T-cell (primary cell): ENCODE measurements at regions not wholly inside any gene's neighbourhood (a gene's known extent, or its start where the extent isn't known, plus 50 kb on each side); places are given as distances from the start of the nearest gene placed in this dataset.

ENCODE experiments used
- ATAC-seq, 4 experiments: fragments of 200-7000 bp in 3 of 4; fragments of 150-1000 bp in 1 of 4; cut with Tn5 transposase; replicated peaks in 1 of 4; 1 replicate in 3 of 4; 2 replicates in 1 of 4; pipeline ENCODE4 v1.10.0; 2021; ENCODE audit warnings: moderate library complexity in 3 of 4, mild to moderate bottlenecking in 2 of 4, moderate number of reproducible peaks in 1 of 4
- CTCF ChIA-PET, 2 donors: fragments of 300-600 bp; sonication (Branson Sonifier 250); formaldehyde crosslinking; loops; one replicate each; lab custom pipeline; 2022; ENCODE audit warnings: antibody characterized with exemption in 2 of 2; lab: Charles Lee
- POLR2A ChIA-PET, 2 donors: fragments of 300-600 bp; sonication (Branson Sonifier 250); formaldehyde crosslinking; loops; one replicate each; lab custom pipeline; 2022; ENCODE audit warnings: antibody characterized with exemption in 2 of 2; lab: Charles Lee
- DNase-seq, 35 experiments: peaks; one replicate each; pipeline versions ENCODE4 v3.0.0 to v3.0.0-alpha.2; 2013 to 2023
- H3K27ac ChIP-seq: one replicate; pipeline ENCODE4 v1.5.1; 2013; ENCODE audit warnings: low read length
- H3K27me3 ChIP-seq, 2 experiments: replicated peaks in 1 of 2; 1 replicate in 1 of 2; 2 replicates in 1 of 2; pipeline versions ENCODE4 v1.6.1 to v1.7.0; 2013; ENCODE audit warnings: low read length in 1 of 2, mixed read lengths in 1 of 2; ENCODE audit not compliant: control insufficient read depth in 2 of 2, insufficient read depth in 2 of 2; ENCODE audit errors: extremely low read depth in 1 of 2
- H3K36me3 ChIP-seq, 2 donors: 1 replicate in 1 of 2; 2 replicates in 1 of 2; pipeline versions ENCODE4 v1.6.1 to v1.7.0; 2013; ENCODE audit warnings: low read length in 1 of 2; ENCODE audit not compliant: control insufficient read depth in 2 of 2, insufficient read depth in 1 of 2; ENCODE audit errors: extremely low read depth in 1 of 2
- H3K4me1 ChIP-seq, 2 experiments: 1 replicate in 1 of 2; 2 replicates in 1 of 2; pipeline versions ENCODE4 v1.6.1 to v1.7.0; 2013; ENCODE audit warnings: low read length in 2 of 2, mixed read lengths in 1 of 2; ENCODE audit not compliant: insufficient read depth in 2 of 2, control insufficient read depth in 1 of 2; ENCODE audit errors: extremely low read depth in 1 of 2
- H3K4me3 ChIP-seq, 2 donors: 1 replicate in 1 of 2; 2 replicates in 1 of 2; pipeline versions ENCODE4 v1.5.1 to v1.7.0; 2013; ENCODE audit warnings: mild to moderate bottlenecking in 2 of 2, low read length in 1 of 2, moderate library complexity in 1 of 2; ENCODE audit not compliant: control insufficient read depth in 1 of 2; ENCODE audit errors: extremely low read depth in 1 of 2
- H3K9me3 ChIP-seq: 2 replicates; pipeline ENCODE4 v1.7.0; 2013
- H3K27ac Mint-ChIP-seq, 2 donors: one replicate each; pipeline ENCODE4 v1.8.0; 2020 to 2021; ENCODE audit warnings: mild to moderate bottlenecking in 2 of 2, mixed read lengths in 2 of 2
- H3K27me3 Mint-ChIP-seq, 2 donors: one replicate each; pipeline ENCODE4 v1.8.0; 2021 to 2022; ENCODE audit warnings: mixed read lengths in 2 of 2
- H3K36me3 Mint-ChIP-seq: one replicate; pipeline ENCODE4 v1.8.0; 2021; ENCODE audit warnings: mixed read lengths
- H3K4me1 Mint-ChIP-seq, 3 donors: one replicate each; pipeline ENCODE4 v1.8.0; 2020 to 2022; ENCODE audit warnings: mixed read lengths in 3 of 3, mild to moderate bottlenecking in 1 of 3
- H3K4me3 Mint-ChIP-seq, 3 donors: one replicate each; pipeline ENCODE4 v1.8.0; 2020 to 2022; ENCODE audit warnings: mild to moderate bottlenecking in 3 of 3, mixed read lengths in 3 of 3, moderate library complexity in 3 of 3
- H3K9me3 Mint-ChIP-seq, 3 donors: one replicate each; pipeline ENCODE4 v1.8.0; 2020 to 2022; ENCODE audit warnings: mixed read lengths in 3 of 3
- WGBS: methylation state at CpG from one replicate; pipeline ENCODE4 v1.1.5; 2013; ENCODE audit warnings: missing lambda C conversion rate; ENCODE audit not compliant: insufficient coverage; 5-methylcytosine and 5-hydroxymethylcytosine counted together

DNA sequence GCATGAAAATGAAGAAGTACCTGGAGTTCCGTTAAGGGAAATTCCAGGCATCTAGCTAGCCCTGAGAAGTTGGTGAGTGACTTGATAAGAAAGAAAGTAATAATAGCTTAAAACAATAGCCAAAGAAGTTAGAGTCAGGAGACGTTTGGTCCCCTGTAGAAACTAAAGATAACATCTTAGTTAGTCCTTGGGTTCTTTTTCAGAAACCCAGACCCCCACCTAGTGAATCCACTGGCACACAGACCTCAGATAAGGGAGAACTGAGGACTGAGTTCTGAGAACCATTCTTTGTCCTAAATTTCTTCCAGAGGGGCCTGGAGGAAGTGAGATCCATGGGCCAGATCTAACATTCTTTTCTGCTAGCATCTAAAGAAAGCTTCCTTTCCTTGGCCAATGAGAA is 335.4 kb downstream of the SLC4A3 start:
- no peaks in the 10 kb centered on the region for H3K36me3 Mint-ChIP-seq
- no peak for ATAC-seq
- peaks cover 0 to 2% (median 0%) of the 10 kb centered on the region in 3 donors for H3K9me3 Mint-ChIP-seq
- Histone ChIP-seq H3K4me1 (no peaks in the 10 kb centered on the region), H3K27me3 (no peaks in the 10 kb centered on the region), H3K27ac (no peak overlapping the region), H3K4me3 (no peak overlapping the region), H3K36me3 (no peaks in the 10 kb centered on the region), H3K9me3 (no peaks in the 10 kb centered on the region)
- DNase-seq, result no peak
- POLR2A ChIA-PET, result no interaction called here
- 71% methylated on average over 1 of the region's 2 CpGs for WGBS
- H3K4me1 Mint-ChIP-seq, result no peaks in the 10 kb centered on the region
- H3K27ac Mint-ChIP-seq, result no peak overlapping the region
- CTCF ChIA-PET, result no interaction called here
- H3K27me3 Mint-ChIP-seq, result peaks cover 2 to 6% of the 10 kb centered on the region in 2 donors
- H3K4me3 Mint-ChIP-seq, result no peak overlapping the region

DNA sequence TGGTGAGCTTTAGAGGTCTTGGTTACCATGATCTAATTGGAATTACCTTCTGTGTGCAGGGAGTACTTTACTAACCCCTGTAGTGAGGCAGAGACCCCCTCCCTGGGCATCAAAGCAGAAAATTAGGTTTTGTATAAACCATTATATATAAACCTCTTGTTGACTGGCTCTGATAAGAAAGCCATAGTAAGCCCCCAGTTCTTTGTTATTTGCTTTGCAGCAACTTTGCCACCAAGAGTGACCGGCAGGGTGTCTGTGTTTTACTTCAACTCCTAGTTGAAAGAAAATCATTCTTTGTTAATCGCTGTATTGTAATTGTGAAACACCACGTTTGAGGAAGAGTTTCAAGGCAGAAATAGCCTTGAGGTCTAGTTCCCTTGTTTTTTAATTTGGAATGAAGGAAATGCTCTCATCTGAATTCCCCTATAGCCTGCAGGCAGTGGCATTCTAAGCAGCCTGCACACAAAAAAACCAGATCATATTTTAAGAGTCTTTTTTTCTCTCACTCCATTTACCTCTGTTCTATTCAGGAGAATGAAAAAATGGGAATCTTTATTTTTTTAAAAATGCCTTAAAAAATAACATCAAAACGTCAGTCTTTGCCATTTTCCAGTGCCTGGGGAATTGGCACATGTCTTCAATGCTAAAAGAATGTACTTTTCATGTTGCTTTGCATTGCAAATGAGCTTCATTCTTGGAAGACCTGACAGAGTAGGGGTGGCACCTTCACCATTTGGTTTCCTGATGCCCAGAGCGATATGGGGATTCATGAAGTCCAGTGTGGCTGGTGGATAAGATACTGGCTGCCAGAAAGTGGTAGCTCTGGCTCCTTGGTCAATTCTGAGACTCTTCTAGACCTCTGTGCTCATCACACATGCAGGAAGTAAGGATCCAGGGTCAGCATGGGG is 338.1 kb downstream of the SLC4A3 start:
- Mint-ChIP-seq H3K4me1 (no peaks in the 10 kb centered on the region), H3K4me3 (no peak overlapping the region), H3K27ac (no peak overlapping the region), H3K9me3 (peaks cover 0 to 3% (median 0%) of the 10 kb centered on the region in 3 donors), H3K27me3 (peaks cover 2 to 6% of the 10 kb centered on the region in 2 donors), H3K36me3 (no peaks in the 10 kb centered on the region)
- Histone ChIP-seq H3K27me3 (no peaks in the 10 kb centered on the region), H3K4me3 (no peak overlapping the region), H3K36me3 (no peaks in the 10 kb centered on the region), H3K9me3 (no peaks in the 10 kb centered on the region), H3K4me1 (no peaks in the 10 kb centered on the region), H3K27ac (no peak overlapping the region)
- ChIA-PET CTCF (no interaction called here), POLR2A (no interaction called here)
- 100% methylated on average over 2 of the region's 5 CpGs for WGBS
- ATAC-seq, result no peak
- DNase-seq, result no peak

GRCh38 chr2:219967247-219968245 is 340.1 kb downstream of the SLC4A3 start:
- CTCF ChIA-PET, result interaction anchor here in 1 of 2 donors (1.0 kb wide), 1 partner anchor 13 kb away, joined by 3 read pairs; no protein-coding TSS in a partner anchor
- H3K27me3 Mint-ChIP-seq, result peaks cover 2 to 6% of the 10 kb centered on the region in 2 donors
- no peak overlapping the region for H3K27ac Mint-ChIP-seq
- POLR2A ChIA-PET, result no interaction called here
- ATAC-seq (no peak), DNase-seq (no peak)
- H3K9me3 Mint-ChIP-seq, result peaks cover 0 to 3% (median 0%) of the 10 kb centered on the region in 3 donors
- WGBS, result 65% methylated on average over 3 of the region's 8 CpGs
- no peak overlapping the region for H3K4me3 ChIP-seq
- no peaks in the 10 kb centered on the region for H3K36me3 ChIP-seq
- no peaks in the 10 kb centered on the region for H3K9me3 ChIP-seq
- no peaks in the 10 kb centered on the region for H3K36me3 Mint-ChIP-seq
- H3K4me1 Mint-ChIP-seq, result no peaks in the 10 kb centered on the region
- H3K27ac ChIP-seq, result no peak overlapping the region
- no peaks in the 10 kb centered on the region for H3K4me1 ChIP-seq
- no peaks in the 10 kb centered on the region for H3K27me3 ChIP-seq
- H3K4me3 Mint-ChIP-seq, result no peak overlapping the region

DNA sequence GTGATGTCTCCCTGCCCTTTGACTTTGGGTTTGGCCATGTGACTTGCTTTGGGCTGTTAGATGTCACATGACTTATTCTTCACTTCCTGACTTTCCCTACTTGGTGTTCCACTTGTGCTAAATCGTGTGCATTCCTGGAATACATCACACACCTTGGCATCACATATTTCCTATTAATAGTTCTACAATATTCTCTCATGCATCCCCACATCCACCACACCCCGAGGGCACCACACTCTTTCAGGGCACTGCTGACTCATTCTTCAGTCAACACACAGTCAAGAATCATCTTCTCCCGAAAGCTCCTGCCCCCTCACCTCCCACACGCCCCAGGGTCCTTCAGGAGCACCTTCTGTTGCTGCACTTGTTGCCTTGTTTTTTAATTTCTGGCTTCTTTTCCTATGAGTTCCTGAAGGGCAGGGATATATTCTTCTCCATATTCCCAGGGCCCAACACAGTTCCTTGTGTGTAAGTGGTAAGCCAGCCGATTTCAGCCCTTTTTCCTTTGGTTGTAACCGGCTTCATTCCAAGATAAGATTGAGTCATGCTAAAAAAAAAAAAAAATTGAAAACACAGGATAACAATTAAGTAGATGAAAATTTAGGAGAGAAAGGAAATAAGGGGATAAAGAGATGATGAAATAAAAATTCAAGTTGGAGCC is 341.4 kb downstream of the SLC4A3 start:
- Histone ChIP-seq H3K27me3 (no peaks in the 10 kb centered on the region), H3K4me1 (no peaks in the 10 kb centered on the region), H3K27ac (no peak overlapping the region), H3K9me3 (no peaks in the 10 kb centered on the region), H3K36me3 (no peaks in the 10 kb centered on the region), H3K4me3 (no peak overlapping the region)
- POLR2A ChIA-PET, result no interaction called here
- H3K4me3 Mint-ChIP-seq, result no peak overlapping the region
- 58% methylated on average over 2 of the region's 6 CpGs for WGBS
- DNase-seq, result no peak
- peaks cover 0 to 3% (median 0%) of the 10 kb centered on the region in 3 donors for H3K9me3 Mint-ChIP-seq
- H3K36me3 Mint-ChIP-seq, result no peaks in the 10 kb centered on the region
- peaks cover 0 to 3% of the 10 kb centered on the region in 2 donors for H3K27me3 Mint-ChIP-seq
- ATAC-seq, result no peak
- H3K27ac Mint-ChIP-seq, result no peak overlapping the region
- H3K4me1 Mint-ChIP-seq, result no peaks in the 10 kb centered on the region
- CTCF ChIA-PET, result no interaction called here

GRCh38 chr2:219969508-219969907 is 342.1 kb downstream of the SLC4A3 start:
- Histone ChIP-seq H3K36me3 (no peaks in the 10 kb centered on the region), H3K9me3 (no peaks in the 10 kb centered on the region), H3K4me3 (no peak overlapping the region), H3K4me1 (no peaks in the 10 kb centered on the region), H3K27me3 (no peaks in the 10 kb centered on the region), H3K27ac (no peak overlapping the region)
- no peaks in the 10 kb centered on the region for H3K4me1 Mint-ChIP-seq
- H3K27me3 Mint-ChIP-seq, result peaks cover 0 to 3% of the 10 kb centered on the region in 2 donors
- WGBS, result no CpG with 5 or more reads among the region's 4 CpGs
- ATAC-seq (no peak), DNase-seq (no peak)
- CTCF ChIA-PET, result no interaction called here
- H3K9me3 Mint-ChIP-seq, result peaks cover 0 to 3% (median 0%) of the 10 kb centered on the region in 3 donors
- no peak overlapping the region for H3K4me3 Mint-ChIP-seq
- POLR2A ChIA-PET, result no interaction called here
- H3K36me3 Mint-ChIP-seq, result no peaks in the 10 kb centered on the region
- H3K27ac Mint-ChIP-seq, result no peak overlapping the region

- Mint-ChIP-seq H3K27me3 (no peaks in the 10 kb centered on the region), H3K4me3 (no peak overlapping the region), H3K9me3 (peaks cover 0 to 7% (median 0%) of the 10 kb centered on the region in 3 donors), H3K36me3 (no peaks in the 10 kb centered on the region), H3K27ac (no peak overlapping the region), H3K4me1 (no peaks in the 10 kb centered on the region)
- no CpG with 5 or more reads among the region's 1 CpG for WGBS
- no peaks in the 10 kb centered on the region for H3K27me3 ChIP-seq
- DNase-seq, result no peak
- POLR2A ChIA-PET, result no interaction called here
- no peaks in the 10 kb centered on the region for H3K9me3 ChIP-seq
- CTCF ChIA-PET, result no interaction called here
- H3K4me1 ChIP-seq, result no peaks in the 10 kb centered on the region
- ATAC-seq, result no peak
- no peaks in the 10 kb centered on the region for H3K36me3 ChIP-seq
- no peak overlapping the region for H3K27ac ChIP-seq
- no peak overlapping the region for H3K4me3 ChIP-seq
Observed at GRCh38 chr2:219973136-219973535, 345.7 kb downstream of the SLC4A3 start.
